ENCODE measurements at regions not wholly inside any gene's neighbourhood (a gene's known extent, or its start where the extent isn't known, plus 50 kb on each side); places are given as distances from the start of the nearest gene placed in this dataset.

DNA sequence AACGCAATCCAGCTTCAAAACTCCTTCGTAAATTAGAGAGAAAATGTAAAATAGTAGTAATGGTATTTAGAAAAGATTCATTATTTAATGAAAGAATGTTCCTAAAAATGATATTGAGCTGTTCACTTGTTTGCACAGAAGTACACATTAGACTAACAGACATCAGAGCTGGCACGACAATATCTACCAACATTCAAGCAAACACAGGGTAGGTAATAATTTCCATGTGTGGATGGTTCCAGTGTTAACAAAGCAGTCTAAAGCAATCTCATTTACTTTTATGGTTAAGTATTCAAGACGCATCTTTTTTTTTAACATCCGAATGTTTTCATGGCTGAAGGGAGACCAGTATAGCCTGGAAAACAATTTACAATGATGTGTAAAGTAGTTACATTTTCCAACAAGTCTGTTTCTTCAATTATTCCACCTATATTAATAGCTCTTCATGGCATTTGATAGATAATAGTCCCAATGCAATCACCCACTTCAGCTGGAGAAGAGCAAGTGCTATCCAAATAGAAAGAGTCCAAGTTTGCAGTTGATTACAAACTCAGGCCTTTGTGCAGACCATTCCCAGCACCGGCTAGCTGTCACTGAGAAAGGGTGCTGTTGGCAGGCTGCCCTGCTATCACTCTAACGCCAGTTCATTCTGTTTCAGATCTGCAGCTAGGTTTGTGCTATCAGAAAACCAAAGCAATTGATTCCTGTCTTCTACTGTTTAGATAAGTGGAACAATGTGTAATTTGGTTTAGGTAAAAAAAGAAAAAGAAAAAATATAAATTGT is 458.8 kb downstream of the DTWD2 start:
- Histone ChIP-seq H3K4me3 (no peak overlapping the region), H3K27ac (ENCODE audit: low read depth) (no peak overlapping the region), H4K20me1 (replicated peaks; ENCODE audit: insufficient read depth) (no peaks in the 10 kb centered on the region), H3K79me2 (replicated peaks; ENCODE audit: insufficient read depth) (no peaks in the 10 kb centered on the region), H3K4me1 (ENCODE audit: insufficient read depth) (peaks cover 20% of the 10 kb centered on the region), H2AFZ (no peak overlapping the region), H3F3A (replicated peaks; ENCODE audit: low read depth) (no peaks in the 10 kb centered on the region), H3K4me2 (no peak overlapping the region), H3K36me3 (ENCODE audit: insufficient read depth) (no peaks in the 10 kb centered on the region), H3K9me2 (ENCODE audit: insufficient read depth) (peaks cover 13% of the 10 kb centered on the region), H3K27me3 (ENCODE audit: insufficient read depth) (no peaks in the 10 kb centered on the region)
- Mint-ChIP-seq H3K4me3 (no peak overlapping the region), H3K9me3 (no peaks in the 10 kb centered on the region; the same call in 1 of the 3 replicates), H3K27ac (no peak overlapping the region), H3K4me1 (peaks cover 20% of the 10 kb centered on the region), H3K36me3 (ENCODE audit: low read depth) (no peaks in the 10 kb centered on the region), H3K27me3 (ENCODE audit: insufficient read depth, low read depth, poor library complexity) (no peaks in the 10 kb centered on the region)
- DNase-seq (ENCODE audit: low spot score), result no peak
- TF ChIP-seq CREB1 (CRISPR knock-in tag; IDR thresholded peaks at IDR 0.05; ENCODE audit: low read depth), result no peak
- no peak for TF ChIP-seq CTCF (conservative IDR thresholded peaks at IDR 0.05; ENCODE audit: low read depth in 2 of 2)
- TF ChIP-seq STAT1 (IDR thresholded peaks at IDR 0.05; ENCODE audit: unreplicated experiment), result no peak
- TF ChIP-seq, protein P1, sequence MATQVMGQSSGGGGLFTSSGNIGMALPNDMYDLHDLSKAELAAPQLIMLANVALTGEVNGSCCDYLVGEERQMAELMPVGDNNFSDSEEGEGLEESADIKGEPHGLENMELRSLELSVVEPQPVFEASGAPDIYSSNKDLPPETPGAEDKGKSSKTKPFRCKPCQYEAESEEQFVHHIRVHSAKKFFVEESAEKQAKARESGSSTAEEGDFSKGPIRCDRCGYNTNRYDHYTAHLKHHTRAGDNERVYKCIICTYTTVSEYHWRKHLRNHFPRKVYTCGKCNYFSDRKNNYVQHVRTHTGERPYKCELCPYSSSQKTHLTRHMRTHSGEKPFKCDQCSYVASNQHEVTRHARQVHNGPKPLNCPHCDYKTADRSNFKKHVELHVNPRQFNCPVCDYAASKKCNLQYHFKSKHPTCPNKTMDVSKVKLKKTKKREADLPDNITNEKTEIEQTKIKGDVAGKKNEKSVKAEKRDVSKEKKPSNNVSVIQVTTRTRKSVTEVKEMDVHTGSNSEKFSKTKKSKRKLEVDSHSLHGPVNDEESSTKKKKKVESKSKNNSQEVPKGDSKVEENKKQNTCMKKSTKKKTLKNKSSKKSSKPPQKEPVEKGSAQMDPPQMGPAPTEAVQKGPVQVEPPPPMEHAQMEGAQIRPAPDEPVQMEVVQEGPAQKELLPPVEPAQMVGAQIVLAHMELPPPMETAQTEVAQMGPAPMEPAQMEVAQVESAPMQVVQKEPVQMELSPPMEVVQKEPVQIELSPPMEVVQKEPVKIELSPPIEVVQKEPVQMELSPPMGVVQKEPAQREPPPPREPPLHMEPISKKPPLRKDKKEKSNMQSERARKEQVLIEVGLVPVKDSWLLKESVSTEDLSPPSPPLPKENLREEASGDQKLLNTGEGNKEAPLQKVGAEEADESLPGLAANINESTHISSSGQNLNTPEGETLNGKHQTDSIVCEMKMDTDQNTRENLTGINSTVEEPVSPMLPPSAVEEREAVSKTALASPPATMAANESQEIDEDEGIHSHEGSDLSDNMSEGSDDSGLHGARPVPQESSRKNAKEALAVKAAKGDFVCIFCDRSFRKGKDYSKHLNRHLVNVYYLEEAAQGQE (IDR thresholded peaks at IDR 0.05; ENCODE audit: unreplicated experiment), result no peak
- TF ChIP-seq, protein P2, sequence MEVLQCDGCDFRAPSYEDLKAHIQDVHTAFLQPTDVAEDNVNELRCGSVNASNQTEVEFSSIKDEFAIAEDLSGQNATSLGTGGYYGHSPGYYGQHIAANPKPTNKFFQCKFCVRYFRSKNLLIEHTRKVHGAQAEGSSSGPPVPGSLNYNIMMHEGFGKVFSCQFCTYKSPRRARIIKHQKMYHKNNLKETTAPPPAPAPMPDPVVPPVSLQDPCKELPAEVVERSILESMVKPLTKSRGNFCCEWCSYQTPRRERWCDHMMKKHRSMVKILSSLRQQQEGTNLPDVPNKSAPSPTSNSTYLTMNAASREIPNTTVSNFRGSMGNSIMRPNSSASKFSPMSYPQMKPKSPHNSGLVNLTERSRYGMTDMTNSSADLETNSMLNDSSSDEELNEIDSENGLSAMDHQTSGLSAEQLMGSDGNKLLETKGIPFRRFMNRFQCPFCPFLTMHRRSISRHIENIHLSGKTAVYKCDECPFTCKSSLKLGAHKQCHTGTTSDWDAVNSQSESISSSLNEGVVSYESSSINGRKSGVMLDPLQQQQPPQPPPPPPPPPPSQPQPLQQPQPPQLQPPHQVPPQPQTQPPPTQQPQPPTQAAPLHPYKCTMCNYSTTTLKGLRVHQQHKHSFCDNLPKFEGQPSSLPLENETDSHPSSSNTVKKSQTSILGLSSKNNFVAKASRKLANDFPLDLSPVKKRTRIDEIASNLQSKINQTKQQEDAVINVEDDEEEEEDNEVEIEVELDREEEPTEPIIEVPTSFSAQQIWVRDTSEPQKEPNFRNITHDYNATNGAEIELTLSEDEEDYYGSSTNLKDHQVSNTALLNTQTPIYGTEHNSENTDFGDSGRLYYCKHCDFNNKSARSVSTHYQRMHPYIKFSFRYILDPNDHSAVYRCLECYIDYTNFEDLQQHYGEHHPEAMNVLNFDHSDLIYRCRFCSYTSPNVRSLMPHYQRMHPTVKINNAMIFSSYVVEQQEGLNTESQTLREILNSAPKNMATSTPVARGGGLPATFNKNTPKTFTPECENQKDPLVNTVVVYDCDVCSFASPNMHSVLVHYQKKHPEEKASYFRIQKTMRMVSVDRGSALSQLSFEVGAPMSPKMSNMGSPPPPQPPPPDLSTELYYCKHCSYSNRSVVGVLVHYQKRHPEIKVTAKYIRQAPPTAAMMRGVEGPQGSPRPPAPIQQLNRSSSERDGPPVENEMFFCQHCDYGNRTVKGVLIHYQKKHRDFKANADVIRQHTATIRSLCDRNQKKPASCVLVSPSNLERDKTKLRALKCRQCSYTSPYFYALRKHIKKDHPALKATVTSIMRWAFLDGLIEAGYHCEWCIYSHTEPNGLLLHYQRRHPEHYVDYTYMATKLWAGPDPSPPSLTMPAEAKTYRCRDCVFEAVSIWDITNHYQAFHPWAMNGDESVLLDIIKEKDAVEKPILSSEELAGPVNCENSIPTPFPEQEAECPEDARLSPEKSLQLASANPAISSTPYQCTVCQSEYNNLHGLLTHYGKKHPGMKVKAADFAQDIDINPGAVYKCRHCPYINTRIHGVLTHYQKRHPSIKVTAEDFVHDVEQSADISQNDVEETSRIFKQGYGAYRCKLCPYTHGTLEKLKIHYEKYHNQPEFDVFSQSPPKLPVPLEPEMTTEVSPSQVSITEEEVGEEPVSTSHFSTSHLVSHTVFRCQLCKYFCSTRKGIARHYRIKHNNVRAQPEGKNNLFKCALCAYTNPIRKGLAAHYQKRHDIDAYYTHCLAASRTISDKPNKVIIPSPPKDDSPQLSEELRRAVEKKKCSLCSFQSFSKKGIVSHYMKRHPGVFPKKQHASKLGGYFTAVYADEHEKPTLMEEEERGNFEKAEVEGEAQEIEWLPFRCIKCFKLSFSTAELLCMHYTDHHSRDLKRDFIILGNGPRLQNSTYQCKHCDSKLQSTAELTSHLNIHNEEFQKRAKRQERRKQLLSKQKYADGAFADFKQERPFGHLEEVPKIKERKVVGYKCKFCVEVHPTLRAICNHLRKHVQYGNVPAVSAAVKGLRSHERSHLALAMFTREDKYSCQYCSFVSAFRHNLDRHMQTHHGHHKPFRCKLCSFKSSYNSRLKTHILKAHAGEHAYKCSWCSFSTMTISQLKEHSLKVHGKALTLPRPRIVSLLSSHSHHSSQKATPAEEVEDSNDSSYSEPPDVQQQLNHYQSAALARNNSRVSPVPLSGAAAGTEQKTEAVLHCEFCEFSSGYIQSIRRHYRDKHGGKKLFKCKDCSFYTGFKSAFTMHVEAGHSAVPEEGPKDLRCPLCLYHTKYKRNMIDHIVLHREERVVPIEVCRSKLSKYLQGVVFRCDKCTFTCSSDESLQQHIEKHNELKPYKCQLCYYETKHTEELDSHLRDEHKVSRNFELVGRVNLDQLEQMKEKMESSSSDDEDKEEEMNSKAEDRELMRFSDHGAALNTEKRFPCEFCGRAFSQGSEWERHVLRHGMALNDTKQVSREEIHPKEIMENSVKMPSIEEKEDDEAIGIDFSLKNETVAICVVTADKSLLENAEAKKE (CRISPR knock-in tag; IDR thresholded peaks at IDR 0.05), result no peak
- TF ChIP-seq ZNF331 (CRISPR knock-in tag; IDR thresholded peaks at IDR 0.05; ENCODE audit: low read depth), result no peak
- no peak for TF ChIP-seq EZH2phosphoT487 (IDR thresholded peaks at IDR 0.05; ENCODE audit: unreplicated experiment)
- TF ChIP-seq ETS1 (IDR thresholded peaks at IDR 0.05), result no peak
- no peak for TF ChIP-seq EZH2 (IDR thresholded peaks at IDR 0.05; ENCODE audit: low read depth, unreplicated experiment)
- TF ChIP-seq ZNF114 (CRISPR knock-in tag; IDR thresholded peaks at IDR 0.05), result no peak
- no peak for TF ChIP-seq NANOG (IDR thresholded peaks at IDR 0.05; ENCODE audit: borderline replicate concordance)
- no peak for TF ChIP-seq POLR2AphosphoS5 (IDR thresholded peaks at IDR 0.05; ENCODE audit: low read depth)
- ATAC-seq, result no peak

Data from GM23338 (cell line).